Fibroblast of lung (primary cell): ENCODE measurements at regions not wholly inside any gene's neighbourhood (a gene's known extent, or its start where the extent isn't known, plus 50 kb on each side); places are given as distances from the start of the nearest gene placed in this dataset.

Experiments used
- DNase-seq, 2 donors: peaks; one replicate each; pipeline versions ENCODE4 v3.0.0 to v3.0.0-alpha.2; 2010; ENCODE audit warnings: low read depth in 2 of 2
- H2AFZ ChIP-seq: 2 replicates; pipeline ENCODE4 v1.5.1; 2012; ENCODE audit warnings: low read length, control low read depth, inconsistent platforms
- H3K27ac ChIP-seq: 2 replicates; pipeline ENCODE4 v1.5.1; 2011; ENCODE audit warnings: low read length, control low read depth; ENCODE audit not compliant: insufficient read depth
- H3K27me3 ChIP-seq: 2 replicates; pipeline ENCODE4 v1.5.1; 2011; ENCODE audit warnings: mild to moderate bottlenecking, low read length; ENCODE audit not compliant: control insufficient read depth, insufficient read depth
- H3K36me3 ChIP-seq: 2 replicates; pipeline ENCODE4 v1.5.1; 2011; ENCODE audit warnings: low read length; ENCODE audit not compliant: control insufficient read depth, insufficient read depth
- H3K4me1 ChIP-seq: 2 replicates; pipeline ENCODE4 v1.5.1; 2011; ENCODE audit warnings: low read length; ENCODE audit not compliant: control insufficient read depth, insufficient read depth; ENCODE audit errors: extremely low read depth
- H3K4me2 ChIP-seq: 2 replicates; pipeline ENCODE4 v1.5.1; 2011; ENCODE audit warnings: low read length, control low read depth; ENCODE audit not compliant: insufficient read depth; ENCODE audit errors: extremely low read depth
- H3K4me3 ChIP-seq, 4 experiments: fragments of 200-600 bp in 1 of 4; sonication (generic) in 1 of 4; replicated peaks in 1 of 4; 2 replicates each; pipeline ENCODE4 v1.5.1; 2011 to 2016; ENCODE audit warnings: low read length in 4 of 4, low read depth in 3 of 4, mild to moderate bottlenecking in 3 of 4, control low read depth in 2 of 4, inconsistent platforms in 1 of 4, mixed read lengths in 1 of 4; ENCODE audit not compliant: insufficient read depth in 1 of 4; ENCODE audit errors: control extremely low read depth in 1 of 4
- H3K79me2 ChIP-seq: 2 replicates; pipeline ENCODE4 v1.5.1; 2012; ENCODE audit warnings: mild to moderate bottlenecking, low read length, inconsistent platforms; ENCODE audit not compliant: control insufficient read depth, insufficient read depth
- H3K9ac ChIP-seq: 2 replicates; pipeline ENCODE4 v1.5.1; 2011; ENCODE audit warnings: mild to moderate bottlenecking, low read length, control low read depth; ENCODE audit not compliant: insufficient read depth
- H3K9me3 ChIP-seq: 2 replicates; pipeline ENCODE4 v1.5.1; 2012; ENCODE audit warnings: low read depth, low read length; ENCODE audit not compliant: control insufficient read depth, insufficient read depth
- H4K20me1 ChIP-seq: 2 replicates; pipeline ENCODE4 v1.5.1; 2011; ENCODE audit warnings: low read length; ENCODE audit not compliant: control insufficient read depth, insufficient read depth; ENCODE audit errors: extremely low read depth
- EZH2 ChIP-seq: IDR thresholded peaks from 2 replicates; pipeline ENCODE4 v1.5.1; 2012; ENCODE audit warnings: low read length, control low read depth, mild to moderate bottlenecking; ENCODE audit errors: missing control alignments
- TF ChIP-seq, protein P1 (sequence below), 2 donors: IDR thresholded peaks in 1 of 2; conservative IDR thresholded peaks in 1 of 2; 1 replicate in 1 of 2; 2 replicates in 1 of 2; pipeline ENCODE4 v1.5.1; 2011 to 2012; ENCODE audit warnings: low read length in 2 of 2, control low read depth in 1 of 2, inconsistent platforms in 1 of 2, low read depth in 1 of 2, mild to moderate bottlenecking in 1 of 2

DNA sequence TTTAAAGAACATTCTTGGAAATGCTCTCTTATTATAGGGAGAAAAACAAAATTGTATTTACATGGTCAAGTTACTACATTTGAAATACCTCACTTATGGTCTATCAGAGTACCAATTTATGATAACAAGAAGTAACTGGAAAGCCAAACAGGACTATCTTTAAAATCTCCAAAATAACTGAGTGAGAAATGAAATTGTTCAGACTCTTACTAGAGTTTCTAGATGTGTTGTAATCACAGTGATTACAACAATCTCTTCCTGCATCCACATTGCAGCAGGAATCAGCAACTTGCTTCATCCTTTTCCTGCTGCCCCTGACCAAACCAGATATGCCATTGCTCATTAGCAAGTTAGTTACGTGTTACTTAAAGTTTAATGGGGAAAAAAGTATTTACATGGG, 245.2 kb upstream of the SMIM31 start:
- TF ChIP-seq, protein P1, sequence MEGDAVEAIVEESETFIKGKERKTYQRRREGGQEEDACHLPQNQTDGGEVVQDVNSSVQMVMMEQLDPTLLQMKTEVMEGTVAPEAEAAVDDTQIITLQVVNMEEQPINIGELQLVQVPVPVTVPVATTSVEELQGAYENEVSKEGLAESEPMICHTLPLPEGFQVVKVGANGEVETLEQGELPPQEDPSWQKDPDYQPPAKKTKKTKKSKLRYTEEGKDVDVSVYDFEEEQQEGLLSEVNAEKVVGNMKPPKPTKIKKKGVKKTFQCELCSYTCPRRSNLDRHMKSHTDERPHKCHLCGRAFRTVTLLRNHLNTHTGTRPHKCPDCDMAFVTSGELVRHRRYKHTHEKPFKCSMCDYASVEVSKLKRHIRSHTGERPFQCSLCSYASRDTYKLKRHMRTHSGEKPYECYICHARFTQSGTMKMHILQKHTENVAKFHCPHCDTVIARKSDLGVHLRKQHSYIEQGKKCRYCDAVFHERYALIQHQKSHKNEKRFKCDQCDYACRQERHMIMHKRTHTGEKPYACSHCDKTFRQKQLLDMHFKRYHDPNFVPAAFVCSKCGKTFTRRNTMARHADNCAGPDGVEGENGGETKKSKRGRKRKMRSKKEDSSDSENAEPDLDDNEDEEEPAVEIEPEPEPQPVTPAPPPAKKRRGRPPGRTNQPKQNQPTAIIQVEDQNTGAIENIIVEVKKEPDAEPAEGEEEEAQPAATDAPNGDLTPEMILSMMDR (conservative IDR thresholded peaks at IDR 0.05 in 1 of 2, IDR thresholded peaks at IDR 0.05 in 1 of 2; ENCODE audit: low read depth in 1 of 2, low read length in 2 of 2) = no peak
- TF ChIP-seq EZH2 = no peak
- peak; percentile 4 to 22 for DNase-seq
- H3K27ac ChIP-seq = no peak overlapping the region

DNA sequence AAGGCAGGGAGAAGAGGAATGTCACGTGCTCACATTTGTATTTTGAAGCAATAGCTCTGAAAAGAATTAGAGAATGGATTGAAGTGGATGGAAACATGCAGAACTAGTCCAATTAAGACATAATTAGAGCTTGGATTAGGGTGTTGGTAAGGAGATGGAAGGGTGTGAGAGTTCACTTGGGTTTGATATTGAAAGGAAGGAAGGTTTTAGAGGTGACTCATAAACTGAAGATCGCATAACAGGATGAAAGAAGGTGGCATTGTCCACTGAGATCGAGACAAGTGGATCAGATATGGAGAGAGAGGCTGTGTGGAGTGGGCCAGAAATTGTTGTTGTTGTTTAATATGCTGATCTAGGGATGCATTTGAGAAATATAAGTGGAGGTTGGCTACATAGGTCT, 244.0 kb upstream of the SMIM31 start:
- Histone ChIP-seq H3K4me3 (no peak overlapping the region), H3K27ac (no peak overlapping the region), H3K27me3 (no peaks in the 10 kb centered on the region), H3K4me1 (no peaks in the 10 kb centered on the region), H3K9me3 (no peaks in the 10 kb centered on the region), H3K4me2 (no peak overlapping the region), H3K36me3 (no peaks in the 10 kb centered on the region), H2AFZ (no peak overlapping the region), H3K79me2 (no peaks in the 10 kb centered on the region), H3K9ac (no peak overlapping the region), H4K20me1 (no peaks in the 10 kb centered on the region)
- TF ChIP-seq, protein P1 (conservative IDR thresholded peaks at IDR 0.05 in 1 of 2, IDR thresholded peaks at IDR 0.05 in 1 of 2; ENCODE audit: low read depth in 1 of 2, low read length in 2 of 2) = no peak
- TF ChIP-seq EZH2 = no peak
- peak; percentile 1 to 16 for DNase-seq

More for the DNA sequence above, 245.2 kb upstream of the SMIM31 start:
- Histone ChIP-seq H2AFZ (no peak overlapping the region), H3K9ac (no peak overlapping the region), H3K4me3 (no peak overlapping the region), H3K27me3 (no peaks in the 10 kb centered on the region), H4K20me1 (no peaks in the 10 kb centered on the region), H3K4me1 (no peaks in the 10 kb centered on the region), H3K36me3 (no peaks in the 10 kb centered on the region), H3K9me3 (no peaks in the 10 kb centered on the region), H3K4me2 (no peak overlapping the region), H3K79me2 (no peaks in the 10 kb centered on the region)

DNA sequence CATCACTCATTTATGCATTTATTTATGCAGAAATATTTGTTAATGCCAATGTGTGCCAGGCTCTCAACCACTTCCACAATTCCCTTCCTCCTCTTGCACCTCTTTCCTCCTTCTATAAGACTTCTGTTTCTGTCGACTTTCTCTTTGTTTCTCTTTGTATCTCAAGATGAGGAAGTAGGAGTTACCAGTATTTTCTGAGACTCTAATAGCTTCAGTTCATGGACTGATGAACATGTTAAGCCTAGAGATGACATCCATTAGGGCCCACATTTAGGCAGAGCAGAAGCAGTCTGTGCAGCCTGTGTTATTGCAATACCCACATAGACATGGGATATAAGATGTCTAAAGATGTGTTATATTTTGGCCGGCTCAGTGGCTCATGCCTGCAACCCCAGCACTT, 241.8 kb upstream of the SMIM31 start:
- Histone ChIP-seq H3K9ac (no peak overlapping the region), H3K79me2 (no peaks in the 10 kb centered on the region), H3K27me3 (no peaks in the 10 kb centered on the region), H3K4me3 (no peak overlapping the region), H3K4me2 (no peak overlapping the region), H3K27ac (no peak overlapping the region), H3K36me3 (no peaks in the 10 kb centered on the region), H2AFZ (no peak overlapping the region), H4K20me1 (no peaks in the 10 kb centered on the region), H3K9me3 (no peaks in the 10 kb centered on the region), H3K4me1 (no peaks in the 10 kb centered on the region)
- no peak for DNase-seq
- no peak for TF ChIP-seq EZH2
- TF ChIP-seq, protein P1 (conservative IDR thresholded peaks at IDR 0.05 in 1 of 2, IDR thresholded peaks at IDR 0.05 in 1 of 2; ENCODE audit: low read depth in 1 of 2, low read length in 2 of 2) = no peak
